GM21381 (cell line): ENCODE measurements at regions not wholly inside any gene's neighbourhood (a gene's known extent, or its start where the extent isn't known, plus 50 kb on each side); places are given as distances from the start of the nearest gene placed in this dataset.

Experiments used
- ATAC-seq: cut with Tn5 transposase; IDR thresholded peaks from one replicate; pipeline ENCODE4 v1.9.1; 2021; ENCODE audit warnings: mild to moderate bottlenecking, moderate library complexity; ENCODE audit not compliant: unreplicated experiment

- no peak for ATAC-seq
Measured at GRCh38 chr5:74918232-74918669, 52.1 kb upstream of the FAM169A start.

- no peak for ATAC-seq
Measured at GRCh38 chr5:74916831-74917710, 50.9 kb upstream of the FAM169A start.
